ENCODE measurements at regions not wholly inside any gene's neighbourhood (a gene's known extent, or its start where the extent isn't known, plus 50 kb on each side); places are given as distances from the start of the nearest gene placed in this dataset.

DNA sequence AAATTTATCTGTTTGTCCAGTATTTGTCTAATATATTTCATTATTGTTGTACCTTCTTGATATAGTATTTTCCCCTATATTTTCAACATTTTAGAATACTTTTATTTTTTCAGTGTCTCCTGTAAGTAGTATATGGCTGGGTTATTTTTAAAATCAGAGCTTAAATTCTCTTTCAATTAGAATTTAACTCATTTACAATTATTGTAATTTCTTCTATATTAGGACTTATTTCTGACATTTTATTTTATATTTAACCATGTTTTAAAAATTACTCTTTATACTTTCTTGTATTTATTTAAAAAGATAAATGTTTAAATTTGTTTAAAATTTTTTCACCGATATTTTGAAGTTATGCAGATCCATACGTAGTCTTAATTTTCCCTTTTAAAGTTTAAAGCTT is 220.0 kb upstream of the NPVF start:
- TF ChIP-seq CTCF (conservative IDR thresholded peaks at IDR 0.05) = no peak
- TF ChIP-seq EZH2 (IDR thresholded peaks at IDR 0.05; ENCODE audit: low read depth) = no peak
